ENCODE measurements at regions not wholly inside any gene's neighbourhood (a gene's known extent, or its start where the extent isn't known, plus 50 kb on each side); places are given as distances from the start of the nearest gene placed in this dataset.
"Not testable (repeated sequence)": the region's sequence is repeated elsewhere in the genome, so short reads cannot be mapped to it uniquely, and the experiment has no call there.

GRCh38 chr10:114751856-114752255, 69.7 kb upstream of the FHIP2A start:
- no peak overlapping the region for H3K4me3 ChIP-seq (ENCODE audit: low read depth in 1 of 5, low read length in 5 of 5)

GRCh38 chr10:114752570-114752969, 69.0 kb upstream of the FHIP2A start:
- not testable (repeated sequence) for H3K9me3 ChIP-seq (ENCODE audit: control insufficient read depth in 5 of 5, low read length in 5 of 5); H3K9ac ChIP-seq (ENCODE audit: low read length in 5 of 5); H3K36me3 ChIP-seq (ENCODE audit: control insufficient read depth in 5 of 5, insufficient read depth in 5 of 5, low read length in 5 of 5); H3K27me3 ChIP-seq (ENCODE audit: control insufficient read depth in 5 of 5, insufficient read depth in 4 of 5, low read length in 5 of 5); H3K4me3 ChIP-seq (ENCODE audit: low read depth in 1 of 5, low read length in 5 of 5)
- Histone ChIP-seq H3K27ac (ENCODE audit: low read depth, low read length) (peak overlapping the region; percentile 86), H3K4me1 (ENCODE audit: control insufficient read depth in 5 of 5, insufficient read depth in 5 of 5, low read length in 5 of 5) (peaks cover 0 to 50% (median 25%) of the 10 kb centered on the region in 5 donors)

More at GRCh38 chr10:114751856-114752255, 69.7 kb upstream of the FHIP2A start:
- Histone ChIP-seq H3K27ac (ENCODE audit: low read depth, low read length) (peak overlapping the region; percentile 42), H3K36me3 (ENCODE audit: control insufficient read depth in 5 of 5, insufficient read depth in 5 of 5, low read length in 5 of 5) (no peaks in the 10 kb centered on the region), H3K9ac (ENCODE audit: low read length in 5 of 5) (peak overlapping the region in 1 of 5 donors; percentile 56), H3K4me1 (ENCODE audit: control insufficient read depth in 5 of 5, insufficient read depth in 5 of 5, low read length in 5 of 5) (peaks cover 0 to 47% (median 25%) of the 10 kb centered on the region in 5 donors), H3K9me3 (ENCODE audit: control insufficient read depth in 5 of 5, low read length in 5 of 5) (no peaks in the 10 kb centered on the region), H3K27me3 (ENCODE audit: control insufficient read depth in 5 of 5, insufficient read depth in 4 of 5, low read length in 5 of 5) (no peaks in the 10 kb centered on the region)

- no peaks in the 10 kb centered on the region for H3K36me3 ChIP-seq (ENCODE audit: control insufficient read depth in 5 of 5, insufficient read depth in 5 of 5, low read length in 5 of 5)
- H3K27me3 ChIP-seq (ENCODE audit: control insufficient read depth in 5 of 5, insufficient read depth in 4 of 5, low read length in 5 of 5): no peaks in the 10 kb centered on the region
- H3K4me1 ChIP-seq (ENCODE audit: control insufficient read depth in 5 of 5, insufficient read depth in 5 of 5, low read length in 5 of 5): peaks cover 0 to 53% (median 25%) of the 10 kb centered on the region in 5 donors
- H3K9ac ChIP-seq (ENCODE audit: low read length in 5 of 5): peak overlapping the region in 1 of 5 donors; percentile 72
- no peaks in the 10 kb centered on the region for H3K9me3 ChIP-seq (ENCODE audit: control insufficient read depth in 5 of 5, low read length in 5 of 5)
- no peak overlapping the region for H3K4me3 ChIP-seq (ENCODE audit: low read depth in 1 of 5, low read length in 5 of 5)
- peak overlapping the region; percentile 86 for H3K27ac ChIP-seq (ENCODE audit: low read depth, low read length)
Observed at GRCh38 chr10:114753126-114753525, 68.5 kb upstream of the FHIP2A start.

- H3K9ac ChIP-seq (ENCODE audit: low read length in 5 of 5): peak overlapping the region in 3 of 5 donors; percentile 28 to 72 (median 45)
- H3K27ac ChIP-seq (ENCODE audit: low read depth, low read length): peak overlapping the region; percentile 86
Observed at GRCh38 chr10:114754445-114755320, 66.9 kb upstream of the FHIP2A start.

GRCh38 chr10:114755537-114755936, 66.0 kb upstream of the FHIP2A start:
- Histone ChIP-seq H3K9me3 (ENCODE audit: control insufficient read depth in 5 of 5, low read length in 5 of 5) (no peaks in the 10 kb centered on the region), H3K36me3 (ENCODE audit: control insufficient read depth in 5 of 5, insufficient read depth in 5 of 5, low read length in 5 of 5) (no peaks in the 10 kb centered on the region), H3K27me3 (ENCODE audit: control insufficient read depth in 5 of 5, insufficient read depth in 4 of 5, low read length in 5 of 5) (no peaks in the 10 kb centered on the region), H3K27ac (ENCODE audit: low read depth, low read length) (peak overlapping the region; percentile 86), H3K4me3 (ENCODE audit: low read depth in 1 of 5, low read length in 5 of 5) (no peak overlapping the region), H3K9ac (ENCODE audit: low read length in 5 of 5) (no peak overlapping the region), H3K4me1 (ENCODE audit: control insufficient read depth in 5 of 5, insufficient read depth in 5 of 5, low read length in 5 of 5) (peaks cover 0 to 52% (median 16%) of the 10 kb centered on the region in 5 donors)

More at GRCh38 chr10:114754445-114755320, 66.9 kb upstream of the FHIP2A start:
- Histone ChIP-seq H3K27me3 (ENCODE audit: control insufficient read depth in 5 of 5, insufficient read depth in 4 of 5, low read length in 5 of 5) (no peaks in the 10 kb centered on the region), H3K4me1 (ENCODE audit: control insufficient read depth in 5 of 5, insufficient read depth in 5 of 5, low read length in 5 of 5) (peaks cover 0 to 47% (median 16%) of the 10 kb centered on the region in 5 donors), H3K4me3 (ENCODE audit: low read depth in 1 of 5, low read length in 5 of 5) (no peak overlapping the region), H3K9me3 (ENCODE audit: control insufficient read depth in 5 of 5, low read length in 5 of 5) (no peaks in the 10 kb centered on the region), H3K36me3 (ENCODE audit: control insufficient read depth in 5 of 5, insufficient read depth in 5 of 5, low read length in 5 of 5) (no peaks in the 10 kb centered on the region)

GRCh38 chr10:114758331-114758730, 63.2 kb upstream of the FHIP2A start:
- H3K4me1 ChIP-seq (ENCODE audit: control insufficient read depth in 5 of 5, insufficient read depth in 5 of 5, low read length in 5 of 5): peaks cover 0 to 55% (median 16%) of the 10 kb centered on the region in 5 donors
- no peaks in the 10 kb centered on the region for H3K9me3 ChIP-seq (ENCODE audit: control insufficient read depth in 5 of 5, low read length in 5 of 5)
- no peaks in the 10 kb centered on the region for H3K36me3 ChIP-seq (ENCODE audit: control insufficient read depth in 5 of 5, insufficient read depth in 5 of 5, low read length in 5 of 5)
- H3K27me3 ChIP-seq (ENCODE audit: control insufficient read depth in 5 of 5, insufficient read depth in 4 of 5, low read length in 5 of 5): no peaks in the 10 kb centered on the region
- H3K9ac ChIP-seq (ENCODE audit: low read length in 5 of 5): no peak overlapping the region
- H3K27ac ChIP-seq (ENCODE audit: low read depth, low read length): peak overlapping the region; percentile 21
- no peak overlapping the region for H3K4me3 ChIP-seq (ENCODE audit: low read depth in 1 of 5, low read length in 5 of 5)

- no peaks in the 10 kb centered on the region for H3K27me3 ChIP-seq (ENCODE audit: control insufficient read depth in 5 of 5, insufficient read depth in 4 of 5, low read length in 5 of 5)
- no peak overlapping the region for H3K4me3 ChIP-seq (ENCODE audit: low read depth in 1 of 5, low read length in 5 of 5)
Observed at GRCh38 chr10:114761205-114762193, 60.1 kb upstream of the FHIP2A start.

GRCh38 chr10:114762811-114763210, 58.8 kb upstream of the FHIP2A start:
- H3K9me3 ChIP-seq (ENCODE audit: control insufficient read depth in 5 of 5, low read length in 5 of 5): no peaks in the 10 kb centered on the region
- peaks cover 0 to 47% (median 16%) of the 10 kb centered on the region in 5 donors for H3K4me1 ChIP-seq (ENCODE audit: control insufficient read depth in 5 of 5, insufficient read depth in 5 of 5, low read length in 5 of 5)
- no peak overlapping the region for H3K27ac ChIP-seq (ENCODE audit: low read depth, low read length)
- H3K9ac ChIP-seq (ENCODE audit: low read length in 5 of 5): no peak overlapping the region
- H3K27me3 ChIP-seq (ENCODE audit: control insufficient read depth in 5 of 5, insufficient read depth in 4 of 5, low read length in 5 of 5): no peaks in the 10 kb centered on the region
- H3K36me3 ChIP-seq (ENCODE audit: control insufficient read depth in 5 of 5, insufficient read depth in 5 of 5, low read length in 5 of 5): no peaks in the 10 kb centered on the region
- no peak overlapping the region for H3K4me3 ChIP-seq (ENCODE audit: low read depth in 1 of 5, low read length in 5 of 5)

More at GRCh38 chr10:114761205-114762193, 60.1 kb upstream of the FHIP2A start:
- no peaks in the 10 kb centered on the region for H3K36me3 ChIP-seq (ENCODE audit: control insufficient read depth in 5 of 5, insufficient read depth in 5 of 5, low read length in 5 of 5)
- H3K9ac ChIP-seq (ENCODE audit: low read length in 5 of 5): no peak overlapping the region
- H3K9me3 ChIP-seq (ENCODE audit: control insufficient read depth in 5 of 5, low read length in 5 of 5): no peaks in the 10 kb centered on the region
- peaks cover 0 to 49% (median 3%) of the 10 kb centered on the region in 5 donors for H3K4me1 ChIP-seq (ENCODE audit: control insufficient read depth in 5 of 5, insufficient read depth in 5 of 5, low read length in 5 of 5)
- H3K27ac ChIP-seq (ENCODE audit: low read depth, low read length): peak overlapping the region; percentile 33

- no peaks in the 10 kb centered on the region for H3K9me3 ChIP-seq (ENCODE audit: control insufficient read depth in 5 of 5, low read length in 5 of 5)
- no peaks in the 10 kb centered on the region for H3K27me3 ChIP-seq (ENCODE audit: control insufficient read depth in 5 of 5, insufficient read depth in 4 of 5, low read length in 5 of 5)
- H3K9ac ChIP-seq (ENCODE audit: low read length in 5 of 5): peak overlapping the region in 1 of 5 donors; percentile 43
- no peaks in the 10 kb centered on the region for H3K36me3 ChIP-seq (ENCODE audit: control insufficient read depth in 5 of 5, insufficient read depth in 5 of 5, low read length in 5 of 5)
- H3K27ac ChIP-seq (ENCODE audit: low read depth, low read length): peak overlapping the region; percentile 26
- H3K4me1 ChIP-seq (ENCODE audit: control insufficient read depth in 5 of 5, insufficient read depth in 5 of 5, low read length in 5 of 5): peaks cover 0 to 38% (median 20%) of the 10 kb centered on the region in 5 donors
- H3K4me3 ChIP-seq (ENCODE audit: low read depth in 1 of 5, low read length in 5 of 5): peak overlapping the region in 1 of 5 donors; percentile 22
Observed at GRCh38 chr10:114764656-114765055, 56.9 kb upstream of the FHIP2A start.

Data from subcutaneous abdominal adipose tissue (tissue), 5 donors.